GM23338 (cell line): ENCODE measurements at regions not wholly inside any gene's neighbourhood (a gene's known extent, or its start where the extent isn't known, plus 50 kb on each side); places are given as distances from the start of the nearest gene placed in this dataset.

Source experiments
- ATAC-seq: fragments of 200-7000 bp; cut with Tn5 transposase; 3 replicates; pipeline ENCODE4 v1.9.1; 2020
- DNase-seq: peaks from one replicate; pipeline ENCODE4 v3.0.0-alpha.2; 2015; ENCODE audit warnings: low spot score
- H2AFZ ChIP-seq: fragments of 200-600 bp; sonication (generic); 2 replicates; pipeline ENCODE4 v1.8.0; 2016; ENCODE audit warnings: antibody characterized with exemption, mild to moderate bottlenecking, moderate library complexity
- H3F3A ChIP-seq: fragments of 200-600 bp; sonication (generic); replicated peaks from 2 replicates; pipeline ENCODE4 v1.8.0; 2017; ENCODE audit warnings: antibody characterized with exemption, mixed run types, low read depth
- H3K27ac ChIP-seq: fragments of 200-600 bp; sonication (generic); 2 replicates; pipeline ENCODE4 v1.6.1; 2016; ENCODE audit warnings: low read depth
- H3K27me3 ChIP-seq: fragments of 200-600 bp; sonication (generic); 2 replicates; pipeline ENCODE4 v1.8.0; 2016; ENCODE audit warnings: mild to moderate bottlenecking, mixed run types, moderate library complexity; ENCODE audit not compliant: insufficient read depth
- H3K36me3 ChIP-seq: fragments of 200-600 bp; sonication (generic); 2 replicates; pipeline ENCODE4 v1.8.0; 2016; ENCODE audit warnings: mild to moderate bottlenecking; ENCODE audit not compliant: insufficient read depth
- H3K4me1 ChIP-seq: fragments of 200-600 bp; sonication (generic); 2 replicates; pipeline ENCODE4 v1.8.0; 2016; ENCODE audit warnings: mild to moderate bottlenecking, moderate library complexity; ENCODE audit not compliant: insufficient read depth
- H3K4me2 ChIP-seq: fragments of 200-600 bp; sonication (generic); 2 replicates; pipeline ENCODE4 v1.7.1; 2017; ENCODE audit warnings: mixed run types
- H3K4me3 ChIP-seq: fragments of 200-600 bp; sonication (generic); 2 replicates; pipeline ENCODE4 v1.6.1; 2016; ENCODE audit warnings: mixed run types
- H3K79me2 ChIP-seq: fragments of 200-600 bp; sonication (generic); replicated peaks from 2 replicates; pipeline ENCODE4 v1.8.0; 2017; ENCODE audit warnings: mild to moderate bottlenecking; ENCODE audit not compliant: insufficient read depth
- H3K9me2 ChIP-seq: fragments of 200-600 bp; sonication (generic); 2 replicates; pipeline ENCODE4 v1.8.0; 2017; ENCODE audit not compliant: insufficient read depth
- H4K20me1 ChIP-seq: fragments of 200-600 bp; sonication (generic); replicated peaks from 2 replicates; pipeline ENCODE4 v1.8.0; 2017; ENCODE audit warnings: mild to moderate bottlenecking; ENCODE audit not compliant: insufficient read depth
- H3K27ac Mint-ChIP-seq: 2 replicates; pipeline ENCODE4 v1.8.0; 2020; ENCODE audit warnings: inconsistent platforms, mild to moderate bottlenecking, moderate library complexity, mixed read lengths
- H3K27me3 Mint-ChIP-seq: 3 replicates; pipeline ENCODE4 v1.8.0; 2022; ENCODE audit warnings: low read depth, mild to moderate bottlenecking, moderate library complexity, mixed read lengths, inconsistent platforms; ENCODE audit not compliant: insufficient read depth, poor library complexity
- H3K36me3 Mint-ChIP-seq: 3 replicates; pipeline ENCODE4 v1.8.0; 2021; ENCODE audit warnings: low read depth, mild to moderate bottlenecking, inconsistent platforms, moderate library complexity, mixed read lengths
- H3K4me1 Mint-ChIP-seq: 3 replicates; pipeline ENCODE4 v1.8.0; 2020; ENCODE audit warnings: mild to moderate bottlenecking, inconsistent platforms, mixed read lengths
- H3K4me3 Mint-ChIP-seq: 3 replicates; pipeline ENCODE4 v1.8.0; 2021; ENCODE audit warnings: moderate library complexity, mild to moderate bottlenecking, inconsistent platforms, mixed read lengths
- H3K9me3 Mint-ChIP-seq: 3 replicates; pipeline ENCODE4 v1.8.0; 2020; ENCODE audit warnings: moderate library complexity, mild to moderate bottlenecking, inconsistent platforms, mixed read lengths
- CTCF ChIP-seq, 2 experiments: fragments of 200-600 bp in 1 of 2; sonication (generic) in 1 of 2; conservative IDR thresholded peaks; 2 replicates each; pipeline versions ENCODE4 v1.5.1 to v1.6.1; 2016 to 2017; ENCODE audit warnings: antibody characterized with exemption in 2 of 2, low read depth in 2 of 2, mild to moderate bottlenecking in 2 of 2, moderate library complexity in 1 of 2
- ETS1 ChIP-seq: IDR thresholded peaks from 2 replicates; pipeline ENCODE4 v1.6.1; 2016; ENCODE audit warnings: antibody characterized with exemption
- EZH2 ChIP-seq: fragments of 200-600 bp; sonication (generic); IDR thresholded peaks from one replicate; pipeline ENCODE4 v1.8.0; 2017; ENCODE audit warnings: antibody characterized with exemption, mild to moderate bottlenecking, low read depth; ENCODE audit not compliant: unreplicated experiment
- EZH2phosphoT487 ChIP-seq: fragments of 200-600 bp; sonication (generic); IDR thresholded peaks from one replicate; pipeline ENCODE4 v1.8.1; 2018; ENCODE audit warnings: antibody characterized with exemption; ENCODE audit not compliant: unreplicated experiment
- JUNB ChIP-seq: IDR thresholded peaks from one replicate; pipeline ENCODE4 v1.6.1; 2016; ENCODE audit warnings: antibody characterized with exemption; ENCODE audit not compliant: unreplicated experiment
- NANOG ChIP-seq: IDR thresholded peaks from 2 replicates; pipeline ENCODE4 v1.6.1; 2016; ENCODE audit warnings: antibody characterized with exemption, borderline replicate concordance
- POLR2AphosphoS5 ChIP-seq: IDR thresholded peaks from 2 replicates; pipeline ENCODE4 v1.6.1; 2016; ENCODE audit warnings: antibody characterized with exemption, low read depth
- REST ChIP-seq: IDR thresholded peaks from one replicate; pipeline ENCODE4 v1.6.1; 2018; ENCODE audit warnings: antibody characterized with exemption; ENCODE audit not compliant: unreplicated experiment
- ZNF114 ChIP-seq: fragments of 250-450 bp; sonication (Bioruptor Pico); IDR thresholded peaks from 2 replicates; pipeline ENCODE4 v1.5.0; 2020; ENCODE audit warnings: mild to moderate bottlenecking, moderate library complexity
- ZNF462 ChIP-seq: fragments of 250-450 bp; sonication (Bioruptor Pico); IDR thresholded peaks from 2 replicates; pipeline ENCODE4 v1.5.0; 2020; ENCODE audit warnings: mild to moderate bottlenecking, moderate library complexity

- H3K27ac ChIP-seq: no peak overlapping the region
- H3K36me3 ChIP-seq: no peaks in the 10 kb centered on the region
- Mint-ChIP-seq H3K36me3 (no peaks in the 10 kb centered on the region), H3K27me3 (peaks cover 2% of the 10 kb centered on the region), H3K4me1 (peaks cover 3% of the 10 kb centered on the region; the same call in 1 of the 3 replicates), H3K9me3 (no peaks in the 10 kb centered on the region; the same call in 2 of the 3 replicates), H3K4me3 (no peak overlapping the region), H3K27ac (no peak overlapping the region)
- H4K20me1 ChIP-seq: no peaks in the 10 kb centered on the region
- H3K9me2 ChIP-seq: no peaks in the 10 kb centered on the region; the same call in 1 of the 2 replicates
- no peak overlapping the region for H2AFZ ChIP-seq
- H3K27me3 ChIP-seq: no peaks in the 10 kb centered on the region
- no peaks in the 10 kb centered on the region for H3K79me2 ChIP-seq
- TF ChIP-seq REST (no peak), EZH2 (no peak), CTCF (conservative IDR thresholded peaks at IDR 0.05; ENCODE audit: low read depth in 2 of 2) (no peak), ETS1 (no peak), NANOG (no peak), POLR2AphosphoS5 (no peak), ZNF462 (no peak), EZH2phosphoT487 (no peak), ZNF114 (no peak), JUNB (no peak)
- no peak for ATAC-seq
- no peaks in the 10 kb centered on the region for H3K4me1 ChIP-seq
- H3F3A ChIP-seq: no peaks in the 10 kb centered on the region
- H3K4me3 ChIP-seq: no peak overlapping the region
- DNase-seq: no peak
- no peak overlapping the region for H3K4me2 ChIP-seq
Measured at GRCh38 chr3:41064070-41064469, 135.2 kb upstream of the CTNNB1 start.
